Activated T-cell treated with anti-CD3 and anti-CD28 coated beads, Interleukin-2, amount 50 U/mL, for 24 hours (primary cell): ENCODE measurements at regions not wholly inside any gene's neighbourhood (a gene's known extent, or its start where the extent isn't known, plus 50 kb on each side); places are given as distances from the start of the nearest gene placed in this dataset.
A peak's percentile ranks its signal among the peaks of the same experiment; 100 is the strongest.
"Not testable (repeated sequence)": the region's sequence is repeated elsewhere in the genome, so short reads cannot be mapped to it uniquely, and the experiment has no call there.

Experiments
- DNase-seq: peaks from one replicate; pipeline ENCODE4 v3.0.0-alpha.2; 2020
- H3K27ac Mint-ChIP-seq: 2 replicates; pipeline ENCODE4 v1.8.0; 2020; ENCODE audit warnings: mild to moderate bottlenecking, mixed read lengths
- H3K27me3 Mint-ChIP-seq: 2 replicates; pipeline ENCODE4 v1.8.0; 2020; ENCODE audit warnings: mixed read lengths
- H3K36me3 Mint-ChIP-seq: 2 replicates; pipeline ENCODE4 v1.8.0; 2020; ENCODE audit warnings: low read depth, mixed read lengths
- H3K4me1 Mint-ChIP-seq: 2 replicates; pipeline ENCODE4 v1.8.0; 2020; ENCODE audit warnings: low read depth, mixed read lengths
- H3K4me3 Mint-ChIP-seq: 2 replicates; pipeline ENCODE4 v1.8.0; 2020; ENCODE audit warnings: mild to moderate bottlenecking, moderate library complexity, mixed read lengths
- H3K9me3 Mint-ChIP-seq: 2 replicates; pipeline ENCODE4 v1.8.0; 2020; ENCODE audit warnings: mixed read lengths

DNA sequence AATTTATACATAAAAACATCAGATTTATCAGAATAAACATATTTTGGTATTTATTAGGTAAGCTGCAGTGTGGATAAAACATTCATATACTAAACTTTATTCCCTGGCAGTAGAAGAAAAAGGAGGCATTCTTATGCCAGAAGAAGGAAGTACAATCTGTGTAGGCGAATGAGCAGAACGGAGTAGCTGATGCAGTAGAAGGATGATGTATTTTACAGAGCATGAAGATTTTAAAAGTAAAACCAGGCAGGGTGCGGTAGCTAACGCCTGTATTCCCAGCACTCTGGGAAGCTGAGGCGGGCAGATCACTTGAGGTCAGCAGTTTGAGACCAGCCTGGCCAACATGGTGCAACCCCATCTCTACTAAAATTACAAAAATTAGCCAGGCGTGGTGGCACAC is 294.9 kb upstream of the MKLN1 start:
- Mint-ChIP-seq H3K27ac (peak overlapping the region; percentile 100), H3K4me1 (peaks cover 91% of the 10 kb centered on the region), H3K4me3 (no peak overlapping the region), H3K9me3 (peaks cover 6% of the 10 kb centered on the region), H3K27me3 (no peaks in the 10 kb centered on the region), H3K36me3 (peaks cover 65% of the 10 kb centered on the region)
- DNase-seq, result no peak

DNA sequence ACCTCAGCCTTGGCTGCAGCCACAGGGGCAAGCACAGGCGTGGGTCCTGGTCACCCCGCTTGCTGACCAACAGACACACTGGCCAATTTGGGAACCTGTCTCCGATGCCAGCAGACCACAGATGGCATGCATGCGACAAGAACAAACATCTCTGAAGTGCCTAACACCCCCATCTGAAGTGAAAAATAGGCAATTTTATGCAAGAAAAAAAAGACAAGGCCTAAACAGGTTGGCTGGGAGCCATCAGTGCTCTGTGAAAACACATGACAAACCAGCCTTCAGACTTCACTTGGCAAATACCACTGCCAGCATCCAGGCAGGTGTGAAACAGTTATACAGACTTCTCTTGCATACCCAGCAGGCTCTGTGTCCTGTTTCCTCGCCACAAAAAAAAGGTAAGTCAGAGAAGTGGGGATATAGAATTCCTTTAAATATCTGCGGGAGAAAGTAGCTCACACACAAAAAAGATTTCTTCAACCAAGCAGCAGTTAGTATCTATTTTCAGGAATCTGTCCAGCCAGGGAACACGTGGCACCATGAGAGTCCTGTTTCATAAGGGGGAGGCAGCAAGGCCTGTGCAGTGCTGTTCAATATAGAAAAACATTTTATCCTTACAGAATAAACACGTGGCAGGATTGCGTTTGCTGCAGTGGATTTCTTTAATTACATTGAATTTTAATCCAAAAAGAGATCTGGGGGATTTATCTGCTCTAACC is 293.4 kb upstream of the MKLN1 start:
- Mint-ChIP-seq H3K27me3 (no peaks in the 10 kb centered on the region), H3K9me3 (peaks cover 2% of the 10 kb centered on the region), H3K4me1 (peaks cover 91% of the 10 kb centered on the region), H3K4me3 (no peak overlapping the region), H3K36me3 (peaks cover 58% of the 10 kb centered on the region), H3K27ac (peak overlapping the region; percentile 100)
- DNase-seq, result no peak

DNA sequence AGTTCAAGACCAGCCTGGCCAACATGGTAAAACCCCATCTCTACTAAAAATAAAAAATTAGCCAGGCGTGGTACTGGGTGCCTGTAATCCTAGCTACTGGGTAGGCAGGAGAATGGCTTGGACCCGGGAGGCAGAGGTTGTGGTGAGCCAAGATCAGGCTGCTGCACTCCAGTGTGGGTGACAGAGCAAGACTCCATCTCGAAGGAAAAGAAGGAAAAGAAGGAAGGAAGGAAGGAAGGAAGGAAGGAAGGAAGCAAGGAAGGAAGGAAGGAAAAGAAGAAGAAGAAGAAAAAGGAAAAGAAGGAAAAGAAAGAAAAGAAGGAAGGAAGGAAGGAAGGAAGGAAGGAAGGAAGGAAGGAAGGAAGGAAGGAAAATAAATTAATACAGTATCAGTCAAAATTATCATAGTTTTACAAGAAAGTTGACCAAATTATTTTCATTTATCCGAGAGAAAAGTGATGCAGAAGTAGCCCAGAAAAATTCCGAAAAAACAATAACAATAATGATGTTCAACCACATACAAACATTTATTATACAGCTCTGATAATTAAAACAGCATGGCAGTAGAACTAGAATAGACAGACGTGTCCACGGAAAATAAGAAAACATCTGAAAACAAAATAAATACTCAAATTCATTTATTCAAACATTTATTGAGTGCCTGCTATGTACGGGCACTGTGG is 292.4 kb upstream of the MKLN1 start:
- peaks cover 50% of the 10 kb centered on the region for H3K36me3 Mint-ChIP-seq
- peaks cover 2% of the 10 kb centered on the region for H3K9me3 Mint-ChIP-seq
- no peaks in the 10 kb centered on the region for H3K27me3 Mint-ChIP-seq
- no peak for DNase-seq
- peaks cover 90% of the 10 kb centered on the region for H3K4me1 Mint-ChIP-seq
- no peak overlapping the region for H3K4me3 Mint-ChIP-seq
- peak overlapping the region; percentile 100 for H3K27ac Mint-ChIP-seq

DNA sequence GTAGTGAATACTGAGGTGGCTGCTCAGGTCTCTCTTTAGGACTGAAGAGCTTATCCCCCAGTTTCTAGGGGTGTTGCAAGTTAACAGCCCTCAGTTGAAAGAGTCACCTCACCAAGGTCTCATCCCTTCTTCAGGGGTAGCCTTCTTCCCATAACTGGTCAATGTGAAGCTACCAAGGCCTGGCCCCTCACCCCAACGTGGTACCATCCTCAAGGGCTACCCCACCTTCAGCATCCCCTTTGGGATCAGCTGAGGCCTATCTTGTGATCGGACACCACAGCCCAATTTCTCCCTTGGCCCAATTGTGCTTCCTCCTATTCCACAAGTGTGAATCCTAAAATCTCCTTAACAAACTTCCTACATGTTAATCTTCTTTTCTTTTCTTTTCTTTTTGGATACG is 289.5 kb upstream of the MKLN1 start:
- DNase-seq, result no peak
- peak overlapping the region; percentile 73 for H3K27ac Mint-ChIP-seq
- no peak overlapping the region for H3K4me3 Mint-ChIP-seq
- peaks cover 43% of the 10 kb centered on the region for H3K36me3 Mint-ChIP-seq
- H3K27me3 Mint-ChIP-seq, result no peaks in the 10 kb centered on the region
- peaks cover 86% of the 10 kb centered on the region for H3K4me1 Mint-ChIP-seq
- H3K9me3 Mint-ChIP-seq, result no peaks in the 10 kb centered on the region

DNA sequence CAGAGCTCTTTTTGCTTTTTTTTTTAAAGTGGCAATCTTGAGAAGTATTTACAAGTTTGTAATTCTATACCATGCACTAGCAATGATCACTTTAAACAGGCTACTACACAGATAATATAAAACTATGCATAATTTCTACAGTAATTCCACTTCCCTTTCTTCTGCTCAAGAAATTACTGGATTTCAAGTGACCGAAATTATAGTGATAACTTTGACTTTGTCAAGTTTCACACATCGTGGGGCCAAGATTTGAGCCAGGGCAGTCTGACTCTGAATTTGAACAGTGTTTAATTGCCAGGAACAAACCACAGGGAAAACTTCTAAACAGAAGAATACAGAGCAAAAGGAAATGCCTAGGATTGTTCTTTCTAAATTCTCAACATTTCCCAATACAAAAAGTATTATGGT is 288.3 kb upstream of the MKLN1 start:
- H3K27me3 Mint-ChIP-seq, result no peaks in the 10 kb centered on the region
- peaks cover 75% of the 10 kb centered on the region for H3K4me1 Mint-ChIP-seq
- H3K4me3 Mint-ChIP-seq, result peak overlapping the region; percentile 27
- no peak for DNase-seq
- no peaks in the 10 kb centered on the region for H3K9me3 Mint-ChIP-seq
- H3K27ac Mint-ChIP-seq, result peak overlapping the region; percentile 73
- peaks cover 34% of the 10 kb centered on the region for H3K36me3 Mint-ChIP-seq

DNA sequence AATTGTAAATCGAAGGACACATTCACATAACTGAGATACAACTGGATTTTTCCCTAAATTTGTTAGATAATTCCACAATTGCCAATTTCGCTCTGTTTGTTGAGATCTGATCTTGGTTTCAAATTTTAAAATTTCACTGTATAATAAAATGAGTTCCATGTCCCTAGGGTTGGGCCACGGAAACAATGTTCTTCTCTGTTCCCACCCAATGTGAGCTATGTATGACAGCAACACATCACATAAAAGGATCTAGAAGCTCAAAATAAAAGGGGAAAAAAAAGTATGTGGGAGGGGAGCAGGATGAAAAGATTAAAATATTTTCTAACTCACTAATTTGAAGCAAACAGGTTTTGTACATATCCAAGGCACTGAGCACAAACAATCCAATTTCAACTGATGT is 287.8 kb upstream of the MKLN1 start:
- DNase-seq, result no peak
- Mint-ChIP-seq H3K4me1 (peaks cover 75% of the 10 kb centered on the region), H3K27me3 (no peaks in the 10 kb centered on the region), H3K36me3 (peaks cover 35% of the 10 kb centered on the region), H3K4me3 (peak overlapping the region; percentile 1), H3K9me3 (no peaks in the 10 kb centered on the region), H3K27ac (peak overlapping the region; percentile 73)

DNA sequence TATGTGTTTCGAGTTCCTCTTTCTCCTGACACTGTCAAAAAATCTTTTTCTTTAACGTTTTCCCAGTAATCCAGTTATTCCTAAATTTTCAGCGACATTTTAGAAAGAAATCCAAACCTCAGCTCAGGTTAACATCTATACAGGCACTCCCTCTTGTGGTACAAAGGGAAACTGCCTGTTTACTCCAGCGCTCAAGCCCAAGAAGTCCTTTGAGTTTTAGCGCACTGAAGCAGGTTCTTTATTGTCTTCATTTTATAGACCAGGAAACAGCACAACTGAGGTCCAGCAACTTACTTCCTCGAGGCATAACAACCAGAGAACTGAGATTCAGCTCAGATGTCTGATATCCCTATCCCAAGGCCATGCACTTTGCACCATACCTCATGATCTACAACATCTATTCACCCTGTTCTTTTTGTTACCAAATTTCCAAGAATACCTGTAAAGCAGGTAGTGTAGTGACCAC is 287.2 kb upstream of the MKLN1 start:
- no peaks in the 10 kb centered on the region for H3K9me3 Mint-ChIP-seq
- H3K4me1 Mint-ChIP-seq, result peaks cover 74% of the 10 kb centered on the region
- no peak for DNase-seq
- H3K4me3 Mint-ChIP-seq, result peak overlapping the region; percentile 32
- H3K27ac Mint-ChIP-seq, result peak overlapping the region; percentile 92
- H3K36me3 Mint-ChIP-seq, result peaks cover 39% of the 10 kb centered on the region
- no peaks in the 10 kb centered on the region for H3K27me3 Mint-ChIP-seq

DNA sequence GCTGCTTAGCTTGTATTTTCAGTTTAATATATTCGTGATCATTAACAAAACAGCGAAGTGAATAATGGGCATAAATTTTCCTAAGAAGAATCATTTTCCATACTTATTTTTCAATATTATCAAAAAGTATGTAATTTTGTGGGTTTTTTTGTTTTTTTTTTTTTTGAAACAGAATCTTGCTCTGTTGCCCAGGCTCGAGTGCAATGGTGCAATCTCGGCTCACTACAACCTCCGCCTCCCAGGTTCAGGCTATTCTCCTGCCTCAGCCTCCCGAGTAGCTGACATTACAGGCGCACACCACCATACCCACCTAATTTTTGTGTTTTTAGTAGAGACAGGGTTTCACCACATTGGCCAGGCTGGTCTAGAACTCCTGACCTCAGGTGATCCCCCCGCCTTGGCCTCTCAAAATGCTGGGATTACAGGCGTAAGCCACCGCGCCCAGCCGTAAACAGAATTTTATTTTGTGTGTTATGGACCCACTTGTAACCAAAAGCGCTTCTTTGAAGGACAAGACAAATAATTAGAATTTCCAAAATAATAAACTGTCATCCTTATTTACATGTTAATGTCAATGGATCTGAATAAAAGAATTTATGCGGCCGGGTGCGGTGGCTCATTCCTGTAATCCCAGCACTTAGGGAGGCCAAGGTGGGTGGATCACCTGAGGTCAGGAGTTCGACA is 286.5 kb upstream of the MKLN1 start:
- Mint-ChIP-seq H3K4me1 (peaks cover 73% of the 10 kb centered on the region), H3K36me3 (peaks cover 42% of the 10 kb centered on the region), H3K27ac (peak overlapping the region; percentile 92)
- DNase-seq, H3K9me3 Mint-ChIP-seq, H3K4me3 Mint-ChIP-seq, H3K27me3 Mint-ChIP-seq: not testable (repeated sequence)

DNA sequence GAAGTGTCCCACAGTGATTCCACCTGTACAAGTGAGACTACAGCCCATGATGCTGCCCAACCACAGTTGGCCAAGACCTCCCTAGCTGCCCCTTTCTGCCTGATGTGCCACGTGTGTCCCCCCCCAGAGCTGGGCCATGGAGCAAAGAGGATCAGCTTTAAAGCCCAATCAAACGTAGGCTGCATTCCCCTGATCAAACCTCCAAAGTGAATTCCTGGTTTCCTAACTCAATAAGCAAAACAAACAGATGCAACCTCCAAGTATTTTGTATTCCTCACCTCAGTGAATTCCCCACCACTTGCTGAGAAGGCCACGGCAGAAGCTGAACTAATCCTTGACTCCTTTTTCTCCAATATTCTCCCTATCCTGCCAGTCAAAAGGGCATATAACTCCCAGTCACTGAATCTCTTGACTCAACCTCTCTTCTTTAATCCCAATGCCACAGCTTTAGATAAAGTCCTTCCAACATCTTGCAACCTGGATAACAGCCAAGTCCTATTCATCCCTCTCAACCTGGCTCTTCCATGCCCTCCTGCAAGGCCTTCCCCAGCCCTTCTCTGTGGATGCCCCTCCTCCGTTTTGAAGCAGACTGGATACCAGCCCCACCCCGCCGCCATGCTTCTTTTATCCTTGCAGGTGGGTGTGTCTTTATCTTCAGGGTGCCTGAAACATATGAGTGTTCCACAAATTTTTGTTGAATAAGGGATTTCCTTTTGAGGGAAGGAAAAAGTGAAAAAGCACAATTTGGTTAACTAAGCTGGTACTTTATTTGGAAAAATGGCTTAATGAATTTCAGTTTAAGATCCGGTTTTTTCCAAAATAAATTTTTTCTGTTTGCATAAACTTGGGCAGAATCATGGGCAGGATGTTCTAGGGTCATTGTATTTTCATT is 285.2 kb upstream of the MKLN1 start:
- no peak overlapping the region for H3K4me3 Mint-ChIP-seq
- DNase-seq, result no peak
- peaks cover 71% of the 10 kb centered on the region for H3K4me1 Mint-ChIP-seq
- peaks cover 5% of the 10 kb centered on the region for H3K9me3 Mint-ChIP-seq
- H3K27me3 Mint-ChIP-seq, result no peaks in the 10 kb centered on the region
- H3K36me3 Mint-ChIP-seq, result peaks cover 49% of the 10 kb centered on the region
- peak overlapping the region; percentile 71 for H3K27ac Mint-ChIP-seq

DNA sequence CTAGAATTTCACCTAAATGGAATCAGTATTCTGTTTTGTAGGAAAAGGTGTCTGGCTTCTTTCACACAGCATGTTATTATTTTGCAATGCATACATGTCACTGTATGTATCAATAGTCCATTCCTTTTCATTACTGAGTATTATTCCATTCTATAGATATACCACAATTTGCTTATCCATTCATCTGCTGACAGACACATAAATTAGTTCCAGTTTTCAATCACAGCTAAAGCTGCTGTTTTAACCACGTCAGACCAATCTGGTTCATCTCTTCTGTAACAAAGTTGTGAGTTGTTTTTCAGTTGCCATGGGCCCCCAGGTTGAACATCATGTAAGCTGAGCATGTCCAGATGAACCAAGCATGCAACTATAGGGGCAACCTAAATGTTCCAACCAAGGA is 282.1 kb upstream of the MKLN1 start:
- Mint-ChIP-seq H3K27me3 (no peaks in the 10 kb centered on the region), H3K9me3 (peaks cover 5% of the 10 kb centered on the region), H3K4me3 (no peak overlapping the region), H3K4me1 (peaks cover 73% of the 10 kb centered on the region), H3K36me3 (peaks cover 70% of the 10 kb centered on the region), H3K27ac (peak overlapping the region; percentile 38)
- DNase-seq, result no peak

DNA sequence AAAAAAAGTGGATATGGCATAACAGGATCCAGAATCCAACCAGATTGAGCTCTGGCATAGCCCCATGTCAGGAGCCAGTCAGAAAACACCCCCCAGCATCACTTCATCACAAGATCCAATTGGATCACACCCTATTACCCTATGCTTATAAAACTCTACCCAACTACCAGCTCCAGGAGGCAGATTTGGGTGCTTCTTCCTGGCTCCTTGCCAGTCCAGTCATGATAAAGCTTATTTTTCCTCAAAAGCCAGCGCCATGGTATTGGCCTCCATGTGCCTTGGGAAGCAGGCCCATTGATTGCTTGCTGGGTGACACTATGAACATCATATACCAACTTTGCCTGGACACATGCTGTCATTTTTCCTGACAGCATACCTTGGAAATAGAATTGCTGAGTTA is 281.4 kb upstream of the MKLN1 start:
- DNase-seq, result no peak
- Mint-ChIP-seq H3K4me1 (peaks cover 73% of the 10 kb centered on the region), H3K27me3 (no peaks in the 10 kb centered on the region), H3K4me3 (no peak overlapping the region), H3K9me3 (peaks cover 5% of the 10 kb centered on the region), H3K27ac (peak overlapping the region; percentile 74), H3K36me3 (peaks cover 74% of the 10 kb centered on the region)

DNA sequence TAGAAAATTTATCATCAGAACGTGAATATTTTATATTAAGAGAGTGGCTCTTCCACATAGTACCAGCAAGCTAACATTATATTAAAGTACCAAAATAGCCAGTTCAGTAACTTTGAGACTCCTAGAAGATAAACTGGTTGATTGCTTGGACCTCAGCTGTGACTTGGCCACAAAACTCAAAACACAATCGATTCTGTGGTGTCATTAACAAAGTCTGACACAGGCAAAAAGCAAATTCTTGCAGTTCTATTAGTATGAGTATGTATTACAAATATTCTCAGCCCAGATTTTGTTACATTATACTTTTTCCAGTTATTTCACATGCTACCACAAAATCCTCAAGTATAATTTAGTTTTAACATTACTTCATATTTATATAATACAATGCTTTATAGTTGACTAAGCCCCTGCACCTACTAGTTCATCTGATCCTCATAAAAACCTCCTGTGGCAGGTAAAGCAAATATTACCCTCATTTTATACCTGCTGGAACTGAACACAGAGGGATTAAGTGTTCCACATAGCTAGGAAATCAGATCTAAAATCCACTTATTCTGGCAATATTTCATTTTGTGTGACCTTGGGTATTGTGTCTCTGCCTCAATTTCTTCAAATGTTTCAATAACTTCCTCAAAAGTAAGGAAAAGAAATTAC is 279.9 kb upstream of the MKLN1 start:
- Mint-ChIP-seq H3K36me3 (peaks cover 71% of the 10 kb centered on the region), H3K27me3 (no peaks in the 10 kb centered on the region), H3K4me3 (no peak overlapping the region), H3K27ac (peak overlapping the region; percentile 84), H3K4me1 (peaks cover 70% of the 10 kb centered on the region), H3K9me3 (peaks cover 5% of the 10 kb centered on the region)
- no peak for DNase-seq

DNA sequence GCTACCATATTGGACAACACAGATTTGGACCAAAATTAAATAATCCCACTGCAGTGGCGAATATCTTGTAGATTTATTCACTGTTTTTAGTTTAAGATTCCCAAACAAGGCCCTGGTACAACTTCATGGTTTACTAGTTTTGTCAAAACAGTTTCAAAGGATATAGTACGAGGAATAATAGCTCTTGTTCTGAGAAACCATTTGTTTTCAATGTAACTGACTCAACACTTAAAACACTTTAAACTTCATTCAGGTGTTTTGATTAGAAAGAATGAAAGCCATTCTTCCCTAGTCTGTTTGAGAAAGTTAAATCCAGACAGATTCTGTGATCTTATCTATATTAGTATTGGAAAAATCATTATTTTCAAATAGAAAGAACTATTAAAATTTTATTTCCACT is 276.4 kb upstream of the MKLN1 start:
- DNase-seq, result no peak
- H3K27ac Mint-ChIP-seq, result peak overlapping the region; percentile 34
- H3K9me3 Mint-ChIP-seq, result peaks cover under 1% of the 10 kb centered on the region
- H3K4me3 Mint-ChIP-seq, result no peak overlapping the region
- H3K36me3 Mint-ChIP-seq, result peaks cover 59% of the 10 kb centered on the region
- no peaks in the 10 kb centered on the region for H3K27me3 Mint-ChIP-seq
- H3K4me1 Mint-ChIP-seq, result peaks cover 73% of the 10 kb centered on the region
